ENCODE measurements at regions not wholly inside any gene's neighbourhood (a gene's known extent, or its start where the extent isn't known, plus 50 kb on each side); places are given as distances from the start of the nearest gene placed in this dataset.

GRCh38 chr7:85483177-85483576 is 296.3 kb upstream of the SEMA3D start:
- Histone ChIP-seq H3F3A (ENCODE audit: insufficient read depth, low read length, poor library complexity, severe bottlenecking) (no peaks in the 10 kb centered on the region), H3K4me3 (ENCODE audit: low read length) (no peak overlapping the region), H2AFZ (ENCODE audit: low read depth, low read length) (no peak overlapping the region), H3K27ac (ENCODE audit: low read length) (no peak overlapping the region), H3K9ac (ENCODE audit: low read length) (no peak overlapping the region), H3K9me3 (ENCODE audit: low read length) (no peaks in the 10 kb centered on the region), H3K9me2 (ENCODE audit: insufficient read depth, low read length) (no peaks in the 10 kb centered on the region), H3K36me3 (ENCODE audit: insufficient read depth, low read length) (no peaks in the 10 kb centered on the region), H3K27me3 (ENCODE audit: insufficient read depth, low read depth, low read length) (no peaks in the 10 kb centered on the region), H3K4me2 (ENCODE audit: low read length) (no peak overlapping the region), H3K79me2 (replicated peaks; ENCODE audit: insufficient read depth, low read length) (no peaks in the 10 kb centered on the region), H4K20me1 (ENCODE audit: insufficient read depth) (no peaks in the 10 kb centered on the region)
- TF ChIP-seq, protein P1, sequence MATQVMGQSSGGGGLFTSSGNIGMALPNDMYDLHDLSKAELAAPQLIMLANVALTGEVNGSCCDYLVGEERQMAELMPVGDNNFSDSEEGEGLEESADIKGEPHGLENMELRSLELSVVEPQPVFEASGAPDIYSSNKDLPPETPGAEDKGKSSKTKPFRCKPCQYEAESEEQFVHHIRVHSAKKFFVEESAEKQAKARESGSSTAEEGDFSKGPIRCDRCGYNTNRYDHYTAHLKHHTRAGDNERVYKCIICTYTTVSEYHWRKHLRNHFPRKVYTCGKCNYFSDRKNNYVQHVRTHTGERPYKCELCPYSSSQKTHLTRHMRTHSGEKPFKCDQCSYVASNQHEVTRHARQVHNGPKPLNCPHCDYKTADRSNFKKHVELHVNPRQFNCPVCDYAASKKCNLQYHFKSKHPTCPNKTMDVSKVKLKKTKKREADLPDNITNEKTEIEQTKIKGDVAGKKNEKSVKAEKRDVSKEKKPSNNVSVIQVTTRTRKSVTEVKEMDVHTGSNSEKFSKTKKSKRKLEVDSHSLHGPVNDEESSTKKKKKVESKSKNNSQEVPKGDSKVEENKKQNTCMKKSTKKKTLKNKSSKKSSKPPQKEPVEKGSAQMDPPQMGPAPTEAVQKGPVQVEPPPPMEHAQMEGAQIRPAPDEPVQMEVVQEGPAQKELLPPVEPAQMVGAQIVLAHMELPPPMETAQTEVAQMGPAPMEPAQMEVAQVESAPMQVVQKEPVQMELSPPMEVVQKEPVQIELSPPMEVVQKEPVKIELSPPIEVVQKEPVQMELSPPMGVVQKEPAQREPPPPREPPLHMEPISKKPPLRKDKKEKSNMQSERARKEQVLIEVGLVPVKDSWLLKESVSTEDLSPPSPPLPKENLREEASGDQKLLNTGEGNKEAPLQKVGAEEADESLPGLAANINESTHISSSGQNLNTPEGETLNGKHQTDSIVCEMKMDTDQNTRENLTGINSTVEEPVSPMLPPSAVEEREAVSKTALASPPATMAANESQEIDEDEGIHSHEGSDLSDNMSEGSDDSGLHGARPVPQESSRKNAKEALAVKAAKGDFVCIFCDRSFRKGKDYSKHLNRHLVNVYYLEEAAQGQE (IDR thresholded peaks at IDR 0.05; ENCODE audit: borderline replicate concordance) = no peak
- TF ChIP-seq EP300 (conservative IDR thresholded peaks at IDR 0.05; ENCODE audit: poor library complexity, severe bottlenecking) = no peak
- TF ChIP-seq TAF1 (IDR thresholded peaks at IDR 0.05; ENCODE audit: low read depth) = no peak
- no peak for TF ChIP-seq CTCF (IDR thresholded peaks at IDR 0.05; ENCODE audit: poor library complexity, severe bottlenecking)
- TF ChIP-seq EZH2 (IDR thresholded peaks at IDR 0.05; ENCODE audit: borderline replicate concordance, insufficient read depth, low read length, poor library complexity, severe bottlenecking) = no peak
- TF ChIP-seq MXI1 (conservative IDR thresholded peaks at IDR 0.05; ENCODE audit: poor library complexity, severe bottlenecking) = no peak
- TF ChIP-seq RAD21 (conservative IDR thresholded peaks at IDR 0.05) = no peak
- no peak for TF ChIP-seq SMC3 (conservative IDR thresholded peaks at IDR 0.05; ENCODE audit: poor library complexity)
- TF ChIP-seq POLR2AphosphoS5 (IDR thresholded peaks at IDR 0.05) = no peak

DNA sequence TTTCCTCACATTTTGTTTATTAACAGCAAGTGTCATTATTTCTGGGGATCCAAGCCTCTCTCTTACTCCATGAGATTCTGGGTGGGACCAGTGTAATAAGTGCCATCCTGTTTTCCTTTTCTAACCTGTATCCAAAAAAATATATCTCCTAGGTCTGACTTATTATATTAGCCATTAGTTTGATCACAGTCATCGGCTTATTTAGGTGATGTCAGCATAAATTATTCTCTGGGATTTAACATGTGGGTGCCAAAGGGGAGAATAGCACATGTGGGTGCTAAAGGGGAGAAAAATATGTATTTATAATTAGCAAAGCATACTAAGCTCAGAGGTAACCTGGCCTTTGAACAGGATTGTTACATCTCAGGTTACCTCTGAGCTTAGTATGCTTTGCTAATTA is 293.8 kb upstream of the SEMA3D start:
- Histone ChIP-seq H3K9me2 (ENCODE audit: insufficient read depth, low read length) (no peaks in the 10 kb centered on the region), H3K9ac (ENCODE audit: low read length) (no peak overlapping the region), H3K4me2 (ENCODE audit: low read length) (no peak overlapping the region), H3K36me3 (ENCODE audit: insufficient read depth, low read length) (no peaks in the 10 kb centered on the region), H3K4me3 (ENCODE audit: low read length) (no peak overlapping the region), H3K27me3 (ENCODE audit: insufficient read depth, low read depth, low read length) (no peaks in the 10 kb centered on the region), H3K9me3 (ENCODE audit: low read length) (no peaks in the 10 kb centered on the region), H3K27ac (ENCODE audit: low read length) (no peak overlapping the region), H2AFZ (ENCODE audit: low read depth, low read length) (no peak overlapping the region), H4K20me1 (ENCODE audit: insufficient read depth) (no peaks in the 10 kb centered on the region), H3K79me2 (replicated peaks; ENCODE audit: insufficient read depth, low read length) (no peaks in the 10 kb centered on the region), H3F3A (ENCODE audit: insufficient read depth, low read length, poor library complexity, severe bottlenecking) (no peaks in the 10 kb centered on the region)
- TF ChIP-seq, protein P1 (IDR thresholded peaks at IDR 0.05; ENCODE audit: borderline replicate concordance) = no peak
- TF ChIP-seq MXI1 (conservative IDR thresholded peaks at IDR 0.05; ENCODE audit: poor library complexity, severe bottlenecking) = no peak
- no peak for TF ChIP-seq RAD21 (conservative IDR thresholded peaks at IDR 0.05)
- no peak for TF ChIP-seq POLR2AphosphoS5 (IDR thresholded peaks at IDR 0.05)
- no peak for TF ChIP-seq TAF1 (IDR thresholded peaks at IDR 0.05; ENCODE audit: low read depth)
- TF ChIP-seq EP300 (conservative IDR thresholded peaks at IDR 0.05; ENCODE audit: poor library complexity, severe bottlenecking) = no peak
- TF ChIP-seq EZH2 (IDR thresholded peaks at IDR 0.05; ENCODE audit: borderline replicate concordance, insufficient read depth, low read length, poor library complexity, severe bottlenecking) = no peak
- TF ChIP-seq SMC3 (conservative IDR thresholded peaks at IDR 0.05; ENCODE audit: poor library complexity) = no peak
- TF ChIP-seq CTCF (IDR thresholded peaks at IDR 0.05; ENCODE audit: poor library complexity, severe bottlenecking) = no peak
